ENCODE measurements at regions not wholly inside any gene's neighbourhood (a gene's known extent, or its start where the extent isn't known, plus 50 kb on each side); places are given as distances from the start of the nearest gene placed in this dataset.
"Not testable (repeated sequence)": the region's sequence is repeated elsewhere in the genome, so short reads cannot be mapped to it uniquely, and the experiment has no call there.

DNA sequence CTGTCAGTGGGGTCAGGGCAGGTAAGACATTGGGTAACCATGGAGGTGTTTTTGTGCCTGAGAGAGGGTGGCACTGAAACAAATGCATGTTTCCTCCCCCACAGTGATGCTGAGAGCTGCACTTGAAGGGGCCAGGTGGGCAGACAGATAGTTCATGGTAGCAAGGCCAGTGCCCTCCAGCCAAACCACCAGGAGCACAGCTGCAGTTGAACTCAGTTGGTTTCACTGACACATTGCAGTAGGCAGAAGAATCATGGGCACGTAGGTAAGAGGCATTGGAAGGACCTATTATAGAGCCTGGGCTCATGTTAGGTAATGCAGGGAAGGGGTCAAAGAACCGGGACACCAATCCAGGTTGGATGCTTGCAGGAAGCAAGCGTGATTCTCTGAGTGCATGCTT, 93.2 kb upstream of the ARL4C start:
- no peak for DNase-seq

DNA sequence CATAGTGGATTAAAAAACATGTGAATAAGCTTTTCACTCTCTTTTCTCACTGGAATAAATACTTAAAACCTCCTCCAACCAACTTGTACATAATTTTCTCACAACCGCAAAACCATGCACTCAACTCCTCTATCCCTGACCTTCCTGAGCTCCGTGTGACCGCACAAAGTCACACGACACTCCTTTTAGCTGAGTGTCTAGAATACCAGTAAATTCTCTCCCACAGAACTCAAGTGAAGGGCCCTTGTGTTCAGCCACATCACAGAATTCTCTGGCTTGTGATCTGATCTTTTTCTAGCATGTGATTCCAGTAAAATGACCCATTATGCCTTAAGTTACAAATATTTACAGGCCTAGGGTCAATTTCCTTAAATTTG, 91.2 kb upstream of the ARL4C start:
- no peak for DNase-seq

GRCh38 chr2:234587341-234588053, 90.6 kb upstream of the ARL4C start:
- DNase-seq = no peak

DNA sequence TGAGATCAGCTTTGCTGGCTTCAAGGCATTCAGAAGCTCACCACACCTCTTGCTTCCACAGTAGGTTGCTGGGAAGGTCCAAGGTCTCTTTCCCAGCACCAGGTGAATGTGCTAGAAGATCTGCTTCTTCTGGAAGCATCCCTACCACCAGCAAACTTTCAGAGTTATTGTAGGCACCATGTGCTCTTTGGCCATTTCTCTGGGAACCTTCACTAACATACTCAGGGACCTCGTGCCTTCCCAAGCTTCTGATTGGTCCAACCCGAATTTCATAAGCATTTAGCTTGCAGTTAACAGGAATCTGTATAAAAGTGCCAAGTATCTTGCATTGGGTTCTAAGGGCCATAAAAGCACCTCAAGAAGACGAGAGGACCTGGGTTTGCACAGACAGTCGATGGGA, 86.5 kb upstream of the ARL4C start:
- no peak for DNase-seq

DNA sequence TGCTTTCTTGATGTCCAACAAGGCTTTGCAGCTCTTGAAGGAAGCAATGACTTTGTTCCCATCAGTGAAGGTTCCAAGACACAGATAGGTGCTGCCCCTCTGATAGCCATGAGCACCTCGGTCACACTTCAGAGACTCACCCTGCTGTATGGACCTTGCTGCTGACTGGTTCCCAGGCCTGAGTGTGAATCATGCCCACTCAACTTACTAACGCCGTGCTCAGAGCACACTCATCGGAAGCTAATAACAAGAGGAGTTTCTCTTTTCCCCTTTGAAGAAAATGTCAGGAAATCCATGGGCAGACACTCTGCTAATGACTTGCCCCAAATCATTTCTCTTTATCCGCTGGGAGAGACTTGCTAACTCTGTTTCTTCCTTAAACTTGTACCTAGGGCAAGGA, 83.8 kb upstream of the ARL4C start:
- no peak for DNase-seq

- no peak for DNase-seq
Observed at GRCh38 chr2:234579231-234579962, 82.5 kb upstream of the ARL4C start.

DNA sequence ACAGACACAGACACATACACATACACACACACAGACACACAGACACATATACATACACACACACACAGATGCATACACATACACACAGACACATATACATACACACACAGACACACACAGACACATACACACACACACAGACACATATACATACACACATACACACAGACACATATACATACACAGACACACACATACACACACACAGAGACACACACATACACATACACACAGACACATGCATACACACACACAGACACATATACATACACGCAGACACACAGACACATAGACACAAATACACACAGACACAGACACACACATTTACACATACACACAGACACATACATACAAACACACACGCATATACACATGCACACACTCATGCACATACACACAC, 81.5 kb upstream of the ARL4C start:
- DNase-seq = no peak

DNA sequence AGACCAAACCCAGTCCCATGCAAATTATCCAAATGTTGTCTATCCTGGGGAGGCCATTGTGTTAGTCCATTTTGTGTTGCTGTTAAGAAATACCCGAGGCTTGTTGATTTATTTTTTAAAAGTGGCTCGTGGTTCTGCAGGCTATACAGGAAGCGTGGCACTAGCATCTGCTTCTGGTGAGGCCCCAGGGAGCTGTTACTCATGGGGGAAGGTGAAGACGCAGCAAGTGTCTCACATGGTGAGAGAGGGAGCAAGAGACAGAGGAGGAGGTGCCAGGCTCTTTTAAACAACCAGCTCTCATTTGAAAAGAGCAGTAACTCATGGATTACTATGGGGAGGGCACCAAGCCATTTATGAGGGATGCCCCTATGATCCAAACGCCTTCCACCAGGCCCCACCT, 80.3 kb upstream of the ARL4C start:
- DNase-seq = no peak

GRCh38 chr2:234571620-234572407, 74.9 kb upstream of the ARL4C start:
- DNase-seq = no peak

GRCh38 chr2:234570476-234570875, 73.6 kb upstream of the ARL4C start:
- no peak for DNase-seq

- no peak for DNase-seq
Observed at GRCh38 chr2:234569776-234570430, 73.0 kb upstream of the ARL4C start.

DNA sequence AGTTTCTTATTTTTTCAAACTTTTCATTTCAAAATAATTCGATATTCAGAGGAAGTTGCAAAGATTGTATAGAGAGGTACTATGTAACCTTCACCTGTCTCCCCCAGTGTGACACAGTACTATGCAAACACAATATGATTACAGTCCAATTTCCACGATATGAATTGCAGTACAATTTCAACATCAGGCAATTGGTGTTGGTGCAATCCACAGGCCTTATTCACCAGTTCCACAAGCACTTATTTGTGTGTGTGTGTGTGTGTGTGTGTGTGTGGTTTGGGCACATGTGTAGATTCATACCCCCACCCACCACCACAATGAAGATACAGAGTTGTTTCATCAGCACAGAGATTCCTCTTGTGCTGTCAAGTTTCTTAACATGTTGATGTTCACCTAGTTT, 69.7 kb upstream of the ARL4C start:
- no peak for DNase-seq

DNA sequence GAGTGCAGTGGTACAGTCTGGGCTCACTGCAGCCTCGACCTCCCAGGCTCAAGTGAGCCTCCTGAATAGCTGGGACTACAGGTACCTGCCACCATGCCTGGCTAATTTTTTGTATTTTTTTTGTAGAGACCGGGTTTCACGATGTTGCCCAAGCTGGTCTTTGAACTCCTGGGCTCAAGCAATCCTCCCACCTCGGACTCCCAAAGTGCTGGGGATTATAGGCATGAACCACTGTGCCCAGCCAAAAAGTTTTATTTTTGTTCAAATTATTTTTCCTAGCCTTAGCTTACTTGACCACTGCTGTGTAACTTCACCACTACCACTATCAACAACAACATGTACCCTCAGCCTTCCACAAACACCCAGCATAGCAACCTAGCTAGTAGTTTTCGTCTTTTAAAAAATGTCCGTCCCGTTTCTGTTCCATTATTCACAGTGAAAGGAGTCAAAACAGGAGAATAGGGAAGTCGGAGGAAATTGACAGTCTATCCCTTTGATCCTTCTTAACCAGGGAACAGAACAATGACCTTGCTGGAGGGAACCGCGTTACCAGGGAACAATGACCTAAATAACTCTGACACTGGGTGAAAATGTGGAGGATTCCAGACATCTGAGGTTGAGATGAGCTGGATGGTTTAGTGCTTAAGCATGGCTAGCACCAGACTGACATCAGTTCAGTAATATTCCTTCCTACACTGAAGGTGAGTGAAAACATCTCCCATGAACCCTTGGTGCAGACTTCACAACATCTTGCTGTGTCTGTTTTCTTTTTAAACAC, 69.2 kb upstream of the ARL4C start:
- no peak for DNase-seq

GRCh38 chr2:234565201-234565600, 68.3 kb upstream of the ARL4C start:
- no peak for DNase-seq

GRCh38 chr2:234564699-234565098, 67.8 kb upstream of the ARL4C start:
- no peak for DNase-seq

DNA sequence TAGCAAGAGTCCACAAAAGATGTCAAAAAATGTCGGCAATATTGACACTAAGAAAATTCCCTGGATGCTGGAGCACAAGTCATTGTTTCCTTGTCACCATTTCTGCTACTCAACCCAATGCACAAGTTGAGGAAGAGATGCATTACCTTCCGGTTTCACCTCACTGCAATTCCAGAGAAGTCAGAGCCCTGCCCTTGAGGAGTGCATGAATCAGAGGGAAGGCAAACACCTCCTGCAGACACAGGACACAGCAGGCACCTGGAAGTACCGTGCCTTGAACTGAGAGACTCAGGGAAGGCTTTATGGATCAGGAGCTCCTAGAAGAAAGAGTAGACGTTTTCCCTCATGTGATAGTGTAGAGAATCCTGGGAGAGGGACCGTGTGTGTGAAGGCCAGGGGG, 62.7 kb upstream of the ARL4C start:
- DNase-seq = no peak

- no peak for DNase-seq
Observed at GRCh38 chr2:234558642-234559041, 61.8 kb upstream of the ARL4C start.

- DNase-seq = no peak
Observed at GRCh38 chr2:234556848-234557573, 60.1 kb upstream of the ARL4C start.

DNA sequence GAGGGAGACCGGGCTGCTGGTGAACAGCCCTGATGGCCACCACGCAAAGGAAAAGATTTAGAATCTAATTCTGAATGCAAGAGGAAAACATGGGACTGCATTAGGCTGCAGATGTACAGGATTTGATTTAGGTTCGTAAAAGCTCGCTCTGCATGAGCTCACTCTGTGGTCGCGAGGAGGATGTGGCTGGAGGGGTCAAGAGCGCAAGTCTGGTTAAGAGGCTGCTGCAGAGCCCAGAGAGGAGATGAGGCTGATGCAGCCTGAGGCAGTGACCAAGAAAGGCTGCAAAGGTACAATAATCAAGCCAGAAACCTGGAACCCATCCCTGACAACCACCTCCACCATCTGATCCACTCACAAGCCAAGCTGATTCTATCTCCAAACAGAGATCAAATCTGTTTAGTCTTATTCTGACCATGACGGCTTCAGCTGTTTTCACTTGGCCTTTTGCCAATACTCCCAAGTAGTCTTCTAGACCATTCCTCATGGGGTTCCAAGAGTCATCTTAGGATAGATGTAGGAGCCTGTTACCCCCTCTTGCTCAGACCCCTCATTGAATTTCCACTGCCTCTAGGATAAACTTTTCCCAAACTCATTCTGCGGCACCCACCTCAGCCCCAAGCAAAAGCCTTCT, 58.9 kb upstream of the ARL4C start:
- DNase-seq = peak; percentile 30

DNA sequence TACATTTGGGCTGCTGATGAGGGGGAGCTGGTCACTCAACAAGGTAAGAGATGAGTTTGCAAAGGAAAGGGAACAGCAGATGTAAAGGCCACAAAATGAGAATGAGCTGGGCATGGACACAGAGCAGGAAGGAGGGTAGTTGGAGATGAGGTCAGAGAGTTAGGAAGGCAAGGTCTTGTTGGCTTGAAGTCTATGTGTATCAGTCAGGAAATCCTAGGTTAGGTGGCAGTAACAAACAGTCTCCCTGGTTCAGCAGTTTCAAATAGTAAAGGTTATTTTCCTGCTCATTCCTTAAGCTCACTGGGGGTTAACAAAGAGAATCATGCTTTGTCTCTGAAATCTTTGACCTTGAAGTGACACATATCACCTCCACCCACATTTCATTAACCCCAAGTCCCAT, 58.3 kb upstream of the ARL4C start:
- DNase-seq = no peak

DNA sequence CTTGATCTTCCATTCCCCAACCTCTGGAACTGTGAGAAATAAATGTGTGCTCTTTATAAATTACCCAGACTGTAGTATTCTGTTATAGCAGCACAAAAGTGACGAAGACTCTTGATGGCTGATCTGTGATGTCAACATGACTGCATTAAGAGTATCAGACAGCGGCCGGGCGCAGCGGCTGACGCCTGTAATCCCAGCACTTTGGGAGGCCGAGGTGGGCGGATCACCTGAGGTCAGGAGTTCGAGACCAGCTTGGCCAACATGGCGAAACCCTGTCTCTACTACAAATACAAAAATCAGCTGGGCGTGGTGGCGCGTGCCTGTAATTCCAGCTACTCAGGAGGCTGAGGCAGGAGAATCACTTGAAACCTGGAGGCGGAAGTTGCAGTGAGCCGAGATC, 56.3 kb upstream of the ARL4C start:
- not testable (repeated sequence) for DNase-seq
